ENCODE measurements at regions not wholly inside any gene's neighbourhood (a gene's known extent, or its start where the extent isn't known, plus 50 kb on each side); places are given as distances from the start of the nearest gene placed in this dataset.

DNA sequence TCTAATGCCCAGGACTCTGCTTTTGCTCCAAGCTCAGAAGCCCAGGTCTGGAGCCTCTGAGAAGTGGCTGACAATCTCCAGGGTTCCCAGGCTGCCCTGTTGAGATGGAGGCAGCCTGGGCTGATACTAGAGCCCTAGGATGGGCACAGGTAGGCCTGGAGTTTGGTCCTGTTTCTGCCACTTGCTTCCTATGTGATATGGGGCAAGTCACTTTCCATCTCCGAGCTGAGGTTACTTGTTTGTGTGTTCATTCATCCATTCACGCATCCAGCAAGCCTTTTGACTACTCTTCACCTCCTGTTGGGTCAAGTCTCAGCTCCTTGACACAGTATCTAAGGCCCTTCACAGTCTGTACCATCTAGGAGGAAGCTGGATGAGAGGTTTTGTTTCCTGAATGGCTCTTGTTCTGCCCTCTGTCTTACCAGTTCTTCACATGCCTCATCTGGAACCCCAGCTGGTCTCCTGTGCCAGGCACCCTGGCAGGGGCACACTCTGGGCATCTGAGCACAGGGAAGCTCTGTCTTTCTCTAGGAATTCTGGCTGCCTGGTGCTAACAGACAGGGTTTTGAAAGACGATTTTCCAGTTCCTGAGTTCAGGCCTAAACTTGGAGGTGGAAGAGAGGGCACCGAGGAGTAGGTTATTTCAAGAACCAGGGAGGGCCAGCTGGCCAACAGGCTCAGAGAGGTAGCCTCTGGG is 53.2 kb upstream of the AMPD3 start:
- no peak overlapping the region for H3K4me3 ChIP-seq (ENCODE audit: low read depth, low read length)
- peaks cover 4% of the 10 kb centered on the region for H3K4me1 ChIP-seq (ENCODE audit: control insufficient read depth, insufficient read depth, low read length)
- H3K27me3 ChIP-seq (ENCODE audit: control insufficient read depth, insufficient read depth, low read length): no peaks in the 10 kb centered on the region
- H3K9ac ChIP-seq (ENCODE audit: low read depth, low read length): peak overlapping the region; percentile 26
- no peaks in the 10 kb centered on the region for H3K36me3 ChIP-seq (ENCODE audit: control insufficient read depth, insufficient read depth, low read length)
- no peaks in the 10 kb centered on the region for H3K9me3 ChIP-seq (ENCODE audit: control insufficient read depth, insufficient read depth, low read length)

Measured in iPS-15b (cell line).